ENCODE measurements at regions not wholly inside any gene's neighbourhood (a gene's known extent, or its start where the extent isn't known, plus 50 kb on each side); places are given as distances from the start of the nearest gene placed in this dataset.

- Mint-ChIP-seq H3K4me3 (no peak overlapping the region), H3K4me1 (ENCODE audit: low read depth) (peaks cover 4% of the 10 kb centered on the region), H3K9me3 (peaks cover 11% of the 10 kb centered on the region), H3K27ac (no peak overlapping the region), H3K27me3 (no peaks in the 10 kb centered on the region), H3K36me3 (ENCODE audit: low read depth) (peaks cover 9% of the 10 kb centered on the region)
- DNase-seq (no peak), ATAC-seq (ENCODE audit: poor library complexity) (no peak)
- ChIA-PET POLR2A (no interaction called here), CTCF (interaction anchor here (1.1 kb wide), 1 partner anchor 26 kb away, joined by 3 read pairs; no protein-coding TSS in a partner anchor)
- no peak for TF ChIP-seq CTCF (IDR thresholded peaks at IDR 0.05)
- intact Hi-C loops (cut with DNase I, micrococcal nuclease): loop anchor here in 1 of 2 experiments (10.0 kb wide), 1 partner anchor 207 kb away; no protein-coding TSS in a partner anchor
- Histone ChIP-seq H3K27me3 (ENCODE audit: control insufficient read depth in 1 of 2, insufficient read depth in 2 of 2, low read length in 2 of 2) (no peaks in the 10 kb centered on the region), H3K9me3 (ENCODE audit: control insufficient read depth in 1 of 2, insufficient read depth in 1 of 2, low read length in 2 of 2) (peaks cover 8% of the 10 kb centered on the region in 2 experiments), H3K27ac (ENCODE audit: low read depth in 1 of 2, low read length in 2 of 2) (no peak overlapping the region), H3K36me3 (ENCODE audit: insufficient read depth, low read length) (no peaks in the 10 kb centered on the region), H3K4me3 (ENCODE audit: low read length) (no peak overlapping the region), H3K4me1 (ENCODE audit: insufficient read depth, low read length) (no peaks in the 10 kb centered on the region)
Measured at GRCh38 chr1:239507826-239508225, 121.5 kb downstream of the CHRM3 start.

GRCh38 chr1:239511875-239512274 is 125.5 kb downstream of the CHRM3 start:
- Histone ChIP-seq H3K9me3 (ENCODE audit: control insufficient read depth in 1 of 2, insufficient read depth in 1 of 2, low read length in 2 of 2) (no peaks in the 10 kb centered on the region), H3K4me1 (ENCODE audit: insufficient read depth, low read length) (no peaks in the 10 kb centered on the region), H3K27me3 (ENCODE audit: control insufficient read depth in 1 of 2, insufficient read depth in 2 of 2, low read length in 2 of 2) (no peaks in the 10 kb centered on the region), H3K36me3 (ENCODE audit: insufficient read depth, low read length) (no peaks in the 10 kb centered on the region), H3K4me3 (ENCODE audit: low read length) (no peak overlapping the region), H3K27ac (ENCODE audit: low read depth in 1 of 2, low read length in 2 of 2) (no peak overlapping the region)
- Mint-ChIP-seq H3K4me3 (no peak overlapping the region), H3K27ac (no peak overlapping the region), H3K36me3 (ENCODE audit: low read depth) (peaks cover 6% of the 10 kb centered on the region), H3K27me3 (no peaks in the 10 kb centered on the region), H3K9me3 (peaks cover 2% of the 10 kb centered on the region), H3K4me1 (ENCODE audit: low read depth) (no peaks in the 10 kb centered on the region)
- intact Hi-C loops (cut with DNase I, micrococcal nuclease): no loop called here
- ChIA-PET POLR2A (no interaction called here), CTCF (no interaction called here)
- DNase-seq (no peak), ATAC-seq (ENCODE audit: poor library complexity) (no peak)
- TF ChIP-seq CTCF (IDR thresholded peaks at IDR 0.05): no peak

DNA sequence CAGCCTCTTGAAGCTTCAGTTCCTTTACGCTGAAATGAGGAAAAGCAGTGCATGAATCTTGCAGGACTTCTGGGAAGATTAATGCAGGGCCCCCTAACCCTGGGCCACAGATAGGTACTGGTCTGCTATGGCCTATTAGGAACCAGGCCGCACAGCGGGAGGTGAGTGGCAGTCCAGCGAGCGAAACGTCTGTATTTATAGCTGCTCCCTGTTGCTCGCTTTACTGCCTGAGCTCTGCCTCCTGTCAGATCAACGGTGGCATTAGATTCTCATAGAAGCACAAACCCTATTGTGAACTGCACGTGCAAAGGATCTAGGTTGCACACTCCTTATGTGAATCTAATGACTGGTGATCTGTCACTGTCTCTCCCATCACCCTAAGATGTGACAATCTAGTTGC is 130.2 kb downstream of the CHRM3 start:
- DNase-seq: no peak

More for the DNA sequence above, 130.2 kb downstream of the CHRM3 start:
- ChIA-PET CTCF (no interaction called here), POLR2A (no interaction called here)
- no peaks in the 10 kb centered on the region for H3K27me3 Mint-ChIP-seq
- ATAC-seq (ENCODE audit: poor library complexity): no peak
- Histone ChIP-seq H3K4me3 (ENCODE audit: low read length) (no peak overlapping the region), H3K4me1 (ENCODE audit: insufficient read depth, low read length) (no peaks in the 10 kb centered on the region), H3K27ac (ENCODE audit: low read depth in 1 of 2, low read length in 2 of 2) (no peak overlapping the region), H3K36me3 (ENCODE audit: insufficient read depth, low read length) (no peaks in the 10 kb centered on the region), H3K9me3 (ENCODE audit: control insufficient read depth in 1 of 2, insufficient read depth in 1 of 2, low read length in 2 of 2) (no peaks in the 10 kb centered on the region), H3K27me3 (ENCODE audit: control insufficient read depth in 1 of 2, insufficient read depth in 2 of 2, low read length in 2 of 2) (no peaks in the 10 kb centered on the region)
- no peaks in the 10 kb centered on the region for H3K9me3 Mint-ChIP-seq
- intact Hi-C loops (cut with DNase I, micrococcal nuclease): no loop called here
- no peak for TF ChIP-seq CTCF (IDR thresholded peaks at IDR 0.05)
- no peaks in the 10 kb centered on the region for H3K4me1 Mint-ChIP-seq (ENCODE audit: low read depth)
- no peak overlapping the region for H3K4me3 Mint-ChIP-seq
- no peak overlapping the region for H3K27ac Mint-ChIP-seq
- no peaks in the 10 kb centered on the region for H3K36me3 Mint-ChIP-seq (ENCODE audit: low read depth)

Data from CD4-positive, alpha-beta T cell (primary cell).